HCT116 (cell line): ENCODE measurements at regions not wholly inside any gene's neighbourhood (a gene's known extent, or its start where the extent isn't known, plus 50 kb on each side); places are given as distances from the start of the nearest gene placed in this dataset.

ENCODE experiments used
- ATAC-seq: fragments of 200-7000 bp; cut with Tn5 transposase; 2 replicates; pipeline ENCODE4 v1.9.1; 2020; ENCODE audit warnings: mild to moderate bottlenecking, moderate library complexity
- BruUV-seq: library from RNA; stranded (reverse); fragments of 400-500 nt; replicated peaks from 2 replicates; lab custom pipeline; 2021; lab: Mats Ljungman, UMichigan
- CTCF ChIA-PET: fragments of 300-600 bp; sonication (Branson Sonifier 250); formaldehyde crosslinking; loops from one replicate; lab custom pipeline; 2021; ENCODE audit warnings: antibody characterized with exemption; lab: Charles Lee
- POLR2A ChIA-PET: fragments of 300-600, 350-600 bp; sonication (Branson Sonifier 250); formaldehyde crosslinking; loops from one replicate; lab custom pipeline; 2021; ENCODE audit warnings: antibody characterized with exemption; lab: Charles Lee
- RAD21 ChIA-PET, 2 experiments: fragments of 300-600 bp; sonication (Branson Sonifier 250); formaldehyde crosslinking; loops; one replicate each; lab custom pipeline; 2023; ENCODE audit warnings: low total read pairs in 2 of 2; ENCODE audit not compliant: uncharacterized antibody in 2 of 2, unreplicated experiment in 2 of 2, low non-redundant PET in 1 of 2; lab: Charles Lee
- DNase-seq: peaks from one replicate; pipeline ENCODE4 v3.0.0-alpha.2; 2010; ENCODE audit warnings: low read depth, low spot score
- H2AFZ ChIP-seq: fragments of 200-600 bp; shearing (Covaris generic), sonication (generic); 2 replicates; pipeline ENCODE4 v1.6.1; 2017; ENCODE audit warnings: low read depth, mixed run types, mixed read lengths, antibody characterized with exemption, low read length; ENCODE audit not compliant: poor library complexity, severe bottlenecking
- H3K27ac ChIP-seq: 2 replicates; pipeline ENCODE4 v1.5.1; 2012; ENCODE audit warnings: low read depth, low read length
- H3K27me3 ChIP-seq: fragments of 200-600 bp; sonication (generic); 2 replicates; pipeline ENCODE4 v1.6.1; 2016; ENCODE audit warnings: mixed run types, low read length, mixed read lengths; ENCODE audit not compliant: insufficient read depth
- H3K36me3 ChIP-seq, 2 experiments: fragments of 200-500 bp in 1 of 2; fragments of 200-600 bp in 1 of 2; sonication (Bioruptor generic) in 1 of 2; sonication (generic) in 1 of 2; 2 replicates each; pipeline versions ENCODE4 v1.5.1 to v1.6.1; 2014 to 2016; ENCODE audit warnings: low read length in 2 of 2, inconsistent platforms in 1 of 2, mixed read lengths in 1 of 2, mixed run types in 1 of 2; ENCODE audit not compliant: insufficient read depth in 2 of 2, control insufficient read depth in 1 of 2
- H3K4me1 ChIP-seq, 2 experiments: fragments of 200-600 bp in 1 of 2; sonication (generic) in 1 of 2; 2 replicates each; pipeline versions ENCODE4 v1.5.1 to v1.6.1; 2012 to 2017; ENCODE audit warnings: low read length in 2 of 2, inconsistent platforms in 1 of 2, mild to moderate bottlenecking in 1 of 2, mixed read lengths in 1 of 2, mixed run types in 1 of 2, moderate library complexity in 1 of 2; ENCODE audit not compliant: insufficient read depth in 2 of 2, control insufficient read depth in 1 of 2
- H3K4me2 ChIP-seq: fragments of 200-600 bp; sonication (generic); 2 replicates; pipeline ENCODE4 v1.6.1; 2017; ENCODE audit warnings: mixed run types, low read length, mixed read lengths
- H3K4me3 ChIP-seq, 2 experiments: fragments of 200-600 bp in 1 of 2; sonication (generic) in 1 of 2; replicated peaks in 1 of 2; 2 replicates each; pipeline ENCODE4 v1.5.1; 2011 to 2016; ENCODE audit warnings: low read length in 2 of 2, control low read depth in 1 of 2, low read depth in 1 of 2, mild to moderate bottlenecking in 1 of 2, mixed read lengths in 1 of 2, mixed run types in 1 of 2
- H3K79me2 ChIP-seq: fragments of 200-600 bp; sonication (generic); 2 replicates; pipeline ENCODE4 v1.6.1; 2017; ENCODE audit warnings: mild to moderate bottlenecking, mixed run types, low read length, moderate library complexity, mixed read lengths; ENCODE audit not compliant: insufficient read depth
- H3K9ac ChIP-seq: fragments of 200-600 bp; sonication (generic); 2 replicates; pipeline ENCODE4 v1.6.1; 2016; ENCODE audit warnings: low read length, mixed read lengths
- H3K9me2 ChIP-seq: fragments of 200-600 bp; sonication (generic), shearing (Covaris generic); 2 replicates; pipeline ENCODE4 v1.6.1; 2017; ENCODE audit warnings: mixed run types, mild to moderate bottlenecking, moderate library complexity; ENCODE audit not compliant: insufficient read depth
- H3K9me3 ChIP-seq, 2 experiments: fragments of 200-500 bp in 1 of 2; fragments of 200-600 bp in 1 of 2; sonication (Bioruptor generic) in 1 of 2; sonication (generic) in 1 of 2; 2 replicates each; pipeline ENCODE4 v1.6.1; 2014 to 2017; ENCODE audit warnings: low read length in 2 of 2, mixed read lengths in 2 of 2, inconsistent platforms in 1 of 2, low read depth in 1 of 2, mild to moderate bottlenecking in 1 of 2, mixed run types in 1 of 2, moderate library complexity in 1 of 2; ENCODE audit not compliant: control insufficient read depth in 1 of 2, insufficient read depth in 1 of 2
- H4K20me1 ChIP-seq: fragments of 200-600 bp; sonication (generic), shearing (Covaris generic); 2 replicates; pipeline ENCODE4 v1.6.1; 2017; ENCODE audit warnings: mixed run types, mild to moderate bottlenecking, moderate library complexity; ENCODE audit not compliant: insufficient read depth
- ELF1 ChIP-seq: IDR thresholded peaks from 2 replicates; pipeline ENCODE4 v1.6.1; 2012; ENCODE audit warnings: low read depth, borderline replicate concordance
- EZH2 ChIP-seq: fragments of 200-600 bp; sonication (generic); IDR thresholded peaks from 2 replicates; pipeline ENCODE4 v1.6.1; 2017; ENCODE audit warnings: antibody characterized with exemption, mixed run types
- JUND ChIP-seq: IDR thresholded peaks from 2 replicates; pipeline ENCODE4 v1.6.1; 2012
- MAX ChIP-seq: IDR thresholded peaks from 2 replicates; pipeline ENCODE4 v1.6.1; 2012
- POLR2A ChIP-seq: IDR thresholded peaks from 2 replicates; pipeline ENCODE4 v1.7.0; 2011; ENCODE audit warnings: borderline replicate concordance; ENCODE audit not compliant: insufficient read depth, insufficient read length; ENCODE audit errors: extremely low read depth
- POLR2AphosphoS5 ChIP-seq: IDR thresholded peaks from 2 replicates; pipeline ENCODE4 v1.6.1; 2011; ENCODE audit warnings: mild to moderate bottlenecking, low read depth, low read length, moderate library complexity
- REST ChIP-seq: IDR thresholded peaks from 2 replicates; pipeline ENCODE4 v1.6.1; 2012; ENCODE audit warnings: low read depth
- SIN3A ChIP-seq: IDR thresholded peaks from 2 replicates; pipeline ENCODE4 v1.6.1; 2012; ENCODE audit warnings: low read depth
- SP1 ChIP-seq: IDR thresholded peaks from 2 replicates; pipeline ENCODE4 v1.6.1; 2012; ENCODE audit warnings: low read depth
- SRF ChIP-seq: IDR thresholded peaks from 2 replicates; pipeline ENCODE4 v1.6.1; 2012; ENCODE audit warnings: low read depth
- intact Hi-C: fragments of 100-400 bp; cut with micrococcal nuclease; formaldehyde crosslinking; loops from 2 replicates; pipeline ENCODE4 v1.10.0; 2022
- TF ChIP-seq, protein P1 (sequence below), 3 experiments: fragments of 200-600 bp in 1 of 3; sonication (generic) in 1 of 3; IDR thresholded peaks in 2 of 3; conservative IDR thresholded peaks in 1 of 3; 2 replicates each; pipeline ENCODE4 v1.5.1; 2012 to 2017; ENCODE audit warnings: low read depth in 2 of 3, low read length in 2 of 3, antibody characterized with exemption in 1 of 3, borderline replicate concordance in 1 of 3, control low read depth in 1 of 3, mild to moderate bottlenecking in 1 of 3, mixed read lengths in 1 of 3, mixed run types in 1 of 3, moderate library complexity in 1 of 3; ENCODE audit not compliant: insufficient read depth in 1 of 3
- TF ChIP-seq, protein P2 (sequence below): IDR thresholded peaks from 2 replicates; pipeline ENCODE4 v1.6.1; 2011; ENCODE audit warnings: mild to moderate bottlenecking, low read length, moderate library complexity; ENCODE audit not compliant: insufficient replicate concordance; ENCODE audit errors: extremely low read depth

- TF ChIP-seq, protein P1, sequence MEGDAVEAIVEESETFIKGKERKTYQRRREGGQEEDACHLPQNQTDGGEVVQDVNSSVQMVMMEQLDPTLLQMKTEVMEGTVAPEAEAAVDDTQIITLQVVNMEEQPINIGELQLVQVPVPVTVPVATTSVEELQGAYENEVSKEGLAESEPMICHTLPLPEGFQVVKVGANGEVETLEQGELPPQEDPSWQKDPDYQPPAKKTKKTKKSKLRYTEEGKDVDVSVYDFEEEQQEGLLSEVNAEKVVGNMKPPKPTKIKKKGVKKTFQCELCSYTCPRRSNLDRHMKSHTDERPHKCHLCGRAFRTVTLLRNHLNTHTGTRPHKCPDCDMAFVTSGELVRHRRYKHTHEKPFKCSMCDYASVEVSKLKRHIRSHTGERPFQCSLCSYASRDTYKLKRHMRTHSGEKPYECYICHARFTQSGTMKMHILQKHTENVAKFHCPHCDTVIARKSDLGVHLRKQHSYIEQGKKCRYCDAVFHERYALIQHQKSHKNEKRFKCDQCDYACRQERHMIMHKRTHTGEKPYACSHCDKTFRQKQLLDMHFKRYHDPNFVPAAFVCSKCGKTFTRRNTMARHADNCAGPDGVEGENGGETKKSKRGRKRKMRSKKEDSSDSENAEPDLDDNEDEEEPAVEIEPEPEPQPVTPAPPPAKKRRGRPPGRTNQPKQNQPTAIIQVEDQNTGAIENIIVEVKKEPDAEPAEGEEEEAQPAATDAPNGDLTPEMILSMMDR (IDR thresholded peaks at IDR 0.05 in 2 of 3, conservative IDR thresholded peaks at IDR 0.05 in 1 of 3; ENCODE audit: borderline replicate concordance in 1 of 3, insufficient read depth in 1 of 3, low read depth in 2 of 3, low read length in 2 of 3): no peak
- TF ChIP-seq POLR2A (no peak), JUND (no peak), MAX (no peak)
Observed at GRCh38 chr6:153873541-153873940, 165.5 kb upstream of the OPRM1 start (continued).

- no peak for ATAC-seq
- no peaks in the 10 kb centered on the region for H4K20me1 ChIP-seq
- no peak overlapping the region for H3K27ac ChIP-seq
- TF ChIP-seq ELF1 (no peak), SIN3A (no peak), EZH2 (no peak), SRF (no peak), SP1 (no peak), REST (no peak), POLR2AphosphoS5 (no peak), MAX (no peak)
- TF ChIP-seq, protein P1 (IDR thresholded peaks at IDR 0.05 in 2 of 3, conservative IDR thresholded peaks at IDR 0.05 in 1 of 3; ENCODE audit: borderline replicate concordance in 1 of 3, insufficient read depth in 1 of 3, low read depth in 2 of 3, low read length in 2 of 3): no peak
- TF ChIP-seq, protein P2, sequence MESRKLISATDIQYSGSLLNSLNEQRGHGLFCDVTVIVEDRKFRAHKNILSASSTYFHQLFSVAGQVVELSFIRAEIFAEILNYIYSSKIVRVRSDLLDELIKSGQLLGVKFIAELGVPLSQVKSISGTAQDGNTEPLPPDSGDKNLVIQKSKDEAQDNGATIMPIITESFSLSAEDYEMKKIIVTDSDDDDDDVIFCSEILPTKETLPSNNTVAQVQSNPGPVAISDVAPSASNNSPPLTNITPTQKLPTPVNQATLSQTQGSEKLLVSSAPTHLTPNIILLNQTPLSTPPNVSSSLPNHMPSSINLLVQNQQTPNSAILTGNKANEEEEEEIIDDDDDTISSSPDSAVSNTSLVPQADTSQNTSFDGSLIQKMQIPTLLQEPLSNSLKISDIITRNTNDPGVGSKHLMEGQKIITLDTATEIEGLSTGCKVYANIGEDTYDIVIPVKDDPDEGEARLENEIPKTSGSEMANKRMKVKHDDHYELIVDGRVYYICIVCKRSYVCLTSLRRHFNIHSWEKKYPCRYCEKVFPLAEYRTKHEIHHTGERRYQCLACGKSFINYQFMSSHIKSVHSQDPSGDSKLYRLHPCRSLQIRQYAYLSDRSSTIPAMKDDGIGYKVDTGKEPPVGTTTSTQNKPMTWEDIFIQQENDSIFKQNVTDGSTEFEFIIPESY: no peak
- ChIA-PET CTCF (no interaction called here), RAD21 (no interaction called here), POLR2A (no interaction called here)
- no TSS peak for BruUV-seq
- H3K4me2 ChIP-seq: no peak overlapping the region
- no peak overlapping the region for H2AFZ ChIP-seq
- DNase-seq: no peak
- H3K9me2 ChIP-seq: no peaks in the 10 kb centered on the region
- intact Hi-C loops: no loop called here
- no peaks in the 10 kb centered on the region for H3K36me3 ChIP-seq
- H3K79me2 ChIP-seq: no peaks in the 10 kb centered on the region
- no peaks in the 10 kb centered on the region for H3K4me1 ChIP-seq
- H3K9me3 ChIP-seq: no peaks in the 10 kb centered on the region
- H3K27me3 ChIP-seq: no peaks in the 10 kb centered on the region
- no peak overlapping the region for H3K4me3 ChIP-seq
- no peak overlapping the region for H3K9ac ChIP-seq
Observed at GRCh38 chr6:153872946-153873345, 166.1 kb upstream of the OPRM1 start.
